Upper lobe of left lung (tissue), 6 donors: ENCODE measurements at regions not wholly inside any gene's neighbourhood (a gene's known extent, or its start where the extent isn't known, plus 50 kb on each side); places are given as distances from the start of the nearest gene placed in this dataset.
"Not testable (repeated sequence)": the region's sequence is repeated elsewhere in the genome, so short reads cannot be mapped to it uniquely, and the experiment has no call there.

Experiments
- ATAC-seq, 2 donors: fragments of 200-7000 bp; cut with Tn5 transposase; one replicate each; pipeline ENCODE4 v1.9.1; 2022; ENCODE audit warnings: mild to moderate bottlenecking in 2 of 2, moderate library complexity in 2 of 2; ENCODE audit not compliant: low FRiP score in 2 of 2
- DNase-seq, 2 donors: peaks; one replicate each; pipeline ENCODE4 v3.0.0-alpha.2; 2019 to 2020
- H3K27ac ChIP-seq, 4 donors: fragments of 200-600 bp; sonication (generic); one replicate each; pipeline ENCODE4 v1.5.1; 2016 to 2019
- H3K27me3 ChIP-seq, 4 donors: fragments of 200-600 bp; sonication (generic); one replicate each; pipeline ENCODE4 v1.5.1; 2017 to 2019
- H3K36me3 ChIP-seq, 4 donors: fragments of 200-600 bp; sonication (generic); one replicate each; pipeline ENCODE4 v1.5.1; 2016 to 2019
- H3K4me1 ChIP-seq, 4 donors: fragments of 200-600 bp; sonication (generic); one replicate each; pipeline ENCODE4 v1.5.1; 2018 to 2019
- H3K4me3 ChIP-seq, 4 donors: fragments of 200-600 bp; sonication (generic); one replicate each; pipeline ENCODE4 v1.5.1; 2017 to 2019; ENCODE audit warnings: mild to moderate bottlenecking in 2 of 4, moderate library complexity in 1 of 4
- H3K9me3 ChIP-seq, 4 donors: fragments of 200-600 bp; sonication (generic); one replicate each; pipeline ENCODE4 v1.5.1; 2018 to 2019
- CTCF ChIP-seq, 6 experiments: fragments of 450-650 bp in 4 of 6; fragments of 200-600 bp in 2 of 6; sonication (generic) in 2 of 6; IDR thresholded peaks; one replicate each; pipeline ENCODE4 v1.5.1; 2016 to 2019; ENCODE audit warnings: antibody characterized with exemption in 6 of 6
- EP300 ChIP-seq, 4 donors: sonication (generic); formaldehyde crosslinking; IDR thresholded peaks; one replicate each; pipeline ENCODE4 v1.5.1; 2017; ENCODE audit warnings: antibody characterized with exemption in 4 of 4, control low read depth in 2 of 4
- POLR2A ChIP-seq, 4 donors: fragments of 450-650 bp; IDR thresholded peaks; one replicate each; pipeline ENCODE4 v1.5.1; 2016 to 2017; ENCODE audit warnings: antibody characterized with exemption in 4 of 4, mild to moderate bottlenecking in 2 of 4
- POLR2AphosphoS5 ChIP-seq, 2 donors: sonication (generic); formaldehyde crosslinking; IDR thresholded peaks; one replicate each; pipeline ENCODE4 v1.5.1; 2017; ENCODE audit warnings: antibody characterized with exemption in 2 of 2
- WGBS, 2 donors: methylation state at CpG; one replicate each; pipeline ENCODE4 v1.1.5; 2017 to 2018; 5-methylcytosine and 5-hydroxymethylcytosine counted together
- donor health status: DM: no; HTN: no; CAD: no; lungs with moderate emphysema.
- donor health status: DM: no; HTN: yes; CAD: no; lungs with severe emphysema.

GRCh38 chr3:177795216-177795615 is 597.9 kb upstream of the TBL1XR1 start:
- no peak for DNase-seq
- no peaks in the 10 kb centered on the region for H3K36me3 ChIP-seq
- no peak for ATAC-seq
- 71 to 79% methylated on average over 1 of the region's 1 CpG for WGBS, 2 donors
- H3K9me3 ChIP-seq: no peaks in the 10 kb centered on the region
- no peak for TF ChIP-seq CTCF (IDR thresholded peaks at IDR 0.05)
- TF ChIP-seq POLR2AphosphoS5 (IDR thresholded peaks at IDR 0.05): no peak
- no peak for TF ChIP-seq POLR2A (IDR thresholded peaks at IDR 0.05)
- no peak for TF ChIP-seq EP300 (IDR thresholded peaks at IDR 0.05)
- H3K27me3 ChIP-seq: no peaks in the 10 kb centered on the region
- no peak overlapping the region for H3K4me3 ChIP-seq
- no peaks in the 10 kb centered on the region for H3K4me1 ChIP-seq
- H3K27ac ChIP-seq: no peak overlapping the region

GRCh38 chr3:177795859-177796258 is 598.6 kb upstream of the TBL1XR1 start:
- Histone ChIP-seq H3K9me3 (no peaks in the 10 kb centered on the region), H3K27ac (no peak overlapping the region), H3K36me3 (no peaks in the 10 kb centered on the region), H3K4me1 (no peaks in the 10 kb centered on the region), H3K27me3 (no peaks in the 10 kb centered on the region), H3K4me3 (no peak overlapping the region)
- ATAC-seq (no peak), DNase-seq (no peak)
- TF ChIP-seq EP300 (IDR thresholded peaks at IDR 0.05) (no peak), POLR2A (IDR thresholded peaks at IDR 0.05) (no peak), POLR2AphosphoS5 (IDR thresholded peaks at IDR 0.05) (no peak), CTCF (IDR thresholded peaks at IDR 0.05) (no peak)

GRCh38 chr3:177800147-177800546 is 602.9 kb upstream of the TBL1XR1 start:
- WGBS, 2 donors: 92 to 99% methylated on average over 3 of the region's 3 CpGs
- ATAC-seq, H3K27me3 ChIP-seq, H3K27ac ChIP-seq, DNase-seq, H3K9me3 ChIP-seq, H3K36me3 ChIP-seq, H3K4me3 ChIP-seq, H3K4me1 ChIP-seq: not testable (repeated sequence)

GRCh38 chr3:177800561-177800960 is 603.3 kb upstream of the TBL1XR1 start:
- Histone ChIP-seq H3K4me1 (peaks cover 0 to 4% (median 0%) of the 10 kb centered on the region in 4 donors), H3K4me3 (no peak overlapping the region), H3K9me3 (no peaks in the 10 kb centered on the region), H3K27ac (no peak overlapping the region), H3K36me3 (no peaks in the 10 kb centered on the region), H3K27me3 (no peaks in the 10 kb centered on the region)
- 76 to 87% methylated on average over 3 of the region's 3 CpGs for WGBS, 2 donors
- ATAC-seq (no peak), DNase-seq (no peak)
- TF ChIP-seq POLR2AphosphoS5 (IDR thresholded peaks at IDR 0.05) (no peak), POLR2A (IDR thresholded peaks at IDR 0.05) (no peak)

- ATAC-seq (no peak), DNase-seq (no peak)
- 72% methylated on average over 5 of the region's 5 CpGs for WGBS, 2 donors
- H3K9me3 ChIP-seq: no peaks in the 10 kb centered on the region
- H3K27me3 ChIP-seq: no peaks in the 10 kb centered on the region
- TF ChIP-seq EP300 (IDR thresholded peaks at IDR 0.05): no peak
- H3K27ac ChIP-seq: peak overlapping the region in 3 of 4 donors; percentile 5 to 50 (median 32)
- no peak overlapping the region for H3K4me3 ChIP-seq
- no peaks in the 10 kb centered on the region for H3K36me3 ChIP-seq
- H3K4me1 ChIP-seq: peaks cover 0 to 4% (median 1%) of the 10 kb centered on the region in 4 donors
Observed at GRCh38 chr3:177802151-177802900, 605.0 kb upstream of the TBL1XR1 start.

GRCh38 chr3:177803500-177803899 is 606.2 kb upstream of the TBL1XR1 start:
- H3K27ac ChIP-seq: no peak overlapping the region
- no peak overlapping the region for H3K4me3 ChIP-seq
- H3K27me3 ChIP-seq: no peaks in the 10 kb centered on the region
- DNase-seq (no peak), ATAC-seq (no peak)
- no peak for TF ChIP-seq POLR2A (IDR thresholded peaks at IDR 0.05)
- no peak for TF ChIP-seq CTCF (IDR thresholded peaks at IDR 0.05)
- no peak for TF ChIP-seq POLR2AphosphoS5 (IDR thresholded peaks at IDR 0.05)
- no peak for TF ChIP-seq EP300 (IDR thresholded peaks at IDR 0.05)
- 81 to 88% methylated on average over 4 of the region's 4 CpGs for WGBS, 2 donors
- no peaks in the 10 kb centered on the region for H3K9me3 ChIP-seq
- H3K36me3 ChIP-seq: no peaks in the 10 kb centered on the region
- H3K4me1 ChIP-seq: peaks cover 0 to 8% (median 1%) of the 10 kb centered on the region in 4 donors
